H1 (cell line): ENCODE measurements at regions not wholly inside any gene's neighbourhood (a gene's known extent, or its start where the extent isn't known, plus 50 kb on each side); places are given as distances from the start of the nearest gene placed in this dataset.
A peak's percentile ranks its signal among the peaks of the same experiment; 100 is the strongest.

Experiments used
- CTCF ChIA-PET: fragments of 300-600 bp; sonication (Branson Sonifier 250); formaldehyde crosslinking; loops from one replicate; lab custom pipeline; 2021; ENCODE audit not compliant: partially characterized antibody; lab: Charles Lee
- POLR2A ChIA-PET: fragments of 300-600 bp; sonication (Branson Sonifier 250); formaldehyde crosslinking; loops from one replicate; lab custom pipeline; 2021; ENCODE audit warnings: inconsistent platforms; ENCODE audit not compliant: partially characterized antibody; lab: Charles Lee
- DNase-seq, 2 experiments: peaks; one replicate each; pipeline versions ENCODE4 v3.0.0 to v3.0.0-alpha.2; 2010 to 2022; ENCODE audit warnings: low spot score in 2 of 2, low read depth in 1 of 2, mixed read lengths in 1 of 2
- FAIRE-seq: peaks from 2 replicates; lab custom pipeline; 2011; peaks lifted over from hg19 to GRCh38; lab: Jason Lieb, UNC
- H2AFZ ChIP-seq: 2 replicates; pipeline ENCODE4 v1.8.1; 2012; ENCODE audit warnings: low read length, inconsistent platforms
- H2AK5ac ChIP-seq: 2 replicates; pipeline ENCODE4 v1.6.1; 2013; ENCODE audit warnings: low read depth, low read length
- H2BK120ac ChIP-seq: replicated peaks from 2 replicates; pipeline ENCODE3; 2013; ENCODE audit warnings: low read depth, low read length, inconsistent platforms
- H2BK12ac ChIP-seq: 2 replicates; pipeline ENCODE4 v1.6.1; 2013; ENCODE audit warnings: low read depth, low read length
- H2BK15ac ChIP-seq: 2 replicates; pipeline ENCODE4 v1.6.1; 2013; ENCODE audit warnings: low read length
- H2BK20ac ChIP-seq: 2 replicates; pipeline ENCODE4 v1.6.1; 2013; ENCODE audit warnings: low read length
- H2BK5ac ChIP-seq: 2 replicates; pipeline ENCODE4 v1.6.1; 2013; ENCODE audit warnings: low read depth, low read length
- H3K14ac ChIP-seq: 2 replicates; pipeline ENCODE4 v1.6.1; 2013; ENCODE audit warnings: inconsistent platforms; ENCODE audit not compliant: insufficient read length
- H3K18ac ChIP-seq: 2 replicates; pipeline ENCODE4 v1.6.1; 2013; ENCODE audit warnings: low read length; ENCODE audit errors: extremely low read depth
- H3K23ac ChIP-seq: 2 replicates; pipeline ENCODE4 v1.6.1; 2013; ENCODE audit warnings: inconsistent platforms; ENCODE audit not compliant: insufficient read length
- H3K23me2 ChIP-seq: 2 replicates; pipeline ENCODE4 v1.6.1; 2013; ENCODE audit warnings: low read depth, low read length
- H3K27ac ChIP-seq: 2 replicates; pipeline ENCODE4 v1.6.1; 2011; ENCODE audit warnings: low read depth, low read length, inconsistent platforms
- H3K27me3 ChIP-seq, 4 experiments: replicated peaks in 1 of 4; 1 replicate in 1 of 4; 2 replicates in 3 of 4; pipeline versions ENCODE4 v1.6.1 to v1.8.1; 2011 to 2013; ENCODE audit warnings: low read length in 3 of 4, mild to moderate bottlenecking in 3 of 4, inconsistent platforms in 2 of 4, mixed read lengths in 2 of 4, moderate library complexity in 1 of 4; ENCODE audit not compliant: control insufficient read depth in 3 of 4, insufficient read depth in 3 of 4; ENCODE audit errors: extremely low read depth in 1 of 4
- H3K36me3 ChIP-seq, 4 experiments: 2 replicates each; pipeline versions ENCODE4 v1.6.1 to v1.8.1; 2011 to 2013; ENCODE audit warnings: mild to moderate bottlenecking in 4 of 4, low read length in 3 of 4, moderate library complexity in 2 of 4, control low read depth in 1 of 4, inconsistent platforms in 1 of 4; ENCODE audit not compliant: insufficient read depth in 4 of 4, control insufficient read depth in 2 of 4
- H3K4ac ChIP-seq: replicated peaks from 2 replicates; pipeline ENCODE3; 2013; ENCODE audit warnings: low read length, low read depth, mixed read lengths, inconsistent platforms; ENCODE audit not compliant: insufficient read length
- H3K4me1 ChIP-seq, 4 experiments: replicated peaks in 1 of 4; 1 replicate in 1 of 4; 2 replicates in 3 of 4; pipeline versions ENCODE4 v1.6.1 to v1.8.1; 2011 to 2013; ENCODE audit warnings: low read length in 3 of 4, inconsistent platforms in 2 of 4, mixed read lengths in 1 of 4; ENCODE audit not compliant: insufficient read depth in 4 of 4, control insufficient read depth in 3 of 4
- H3K4me2 ChIP-seq, 2 experiments: 2 replicates each; pipeline versions ENCODE4 v1.6.1 to v1.8.1; 2011 to 2013; ENCODE audit warnings: low read depth in 2 of 2, low read length in 2 of 2, control low read depth in 1 of 2, inconsistent platforms in 1 of 2, mild to moderate bottlenecking in 1 of 2; ENCODE audit not compliant: insufficient read depth in 1 of 2
- H3K4me3 ChIP-seq, 4 experiments: fragments of 200-600, 300-600 bp in 1 of 4; sonication (generic), shearing (Covaris generic), sonication (Bioruptor Twin) in 1 of 4; 2 replicates each; pipeline versions ENCODE4 v1.5.1 to v1.8.1; 2011 to 2016; ENCODE audit warnings: low read length in 4 of 4, low read depth in 3 of 4, control low read depth in 2 of 4, inconsistent platforms in 2 of 4, mild to moderate bottlenecking in 2 of 4, mixed read lengths in 1 of 4, moderate library complexity in 1 of 4; ENCODE audit not compliant: insufficient read depth in 2 of 4; ENCODE audit errors: extremely low read depth in 1 of 4
- H3K56ac ChIP-seq: replicated peaks from 2 replicates; pipeline ENCODE3; 2013; ENCODE audit warnings: low read depth, mild to moderate bottlenecking, mixed read lengths, low read length, inconsistent platforms; ENCODE audit not compliant: insufficient read length
- H3K79me1 ChIP-seq: 2 replicates; pipeline ENCODE4 v1.6.1; 2013; ENCODE audit warnings: low read depth, low read length, control low read depth
- H3K79me2 ChIP-seq, 2 experiments: 2 replicates each; pipeline versions ENCODE4 v1.6.1 to v1.8.1; 2012 to 2013; ENCODE audit warnings: low read length in 2 of 2, mild to moderate bottlenecking in 2 of 2, inconsistent platforms in 1 of 2; ENCODE audit not compliant: insufficient read depth in 2 of 2, control insufficient read depth in 1 of 2
- H3K9ac ChIP-seq, 4 experiments: replicated peaks in 1 of 4; 1 replicate in 1 of 4; 2 replicates in 3 of 4; pipeline versions ENCODE4 v1.6.1 to v1.8.1; 2011 to 2013; ENCODE audit warnings: low read depth in 3 of 4, low read length in 3 of 4, control low read depth in 2 of 4, mild to moderate bottlenecking in 2 of 4, moderate library complexity in 2 of 4, inconsistent platforms in 1 of 4; ENCODE audit errors: extremely low read depth in 1 of 4
- H3K9me3 ChIP-seq, 2 experiments: 2 replicates each; pipeline versions ENCODE4 v1.6.1 to v1.8.1; 2012 to 2013; ENCODE audit warnings: mild to moderate bottlenecking in 2 of 2, moderate library complexity in 2 of 2, control low read depth in 1 of 2, inconsistent platforms in 1 of 2, low read depth in 1 of 2, low read length in 1 of 2, mixed read lengths in 1 of 2; ENCODE audit not compliant: insufficient read depth in 2 of 2
- H4K20me1 ChIP-seq, 2 experiments: replicated peaks in 1 of 2; 2 replicates each; pipeline versions ENCODE3 to v1.8.1; 2011 to 2013; ENCODE audit warnings: inconsistent platforms in 2 of 2, low read length in 2 of 2, mild to moderate bottlenecking in 1 of 2; ENCODE audit not compliant: insufficient read depth in 2 of 2, control insufficient read depth in 1 of 2
- H4K5ac ChIP-seq: 2 replicates; pipeline ENCODE4 v1.6.1; 2013; ENCODE audit warnings: low read length, low read depth, mixed read lengths, inconsistent platforms; ENCODE audit not compliant: insufficient read length
- H4K8ac ChIP-seq: 2 replicates; pipeline ENCODE4 v1.8.0; 2013; ENCODE audit warnings: mild to moderate bottlenecking, moderate library complexity, low read length, inconsistent platforms; ENCODE audit not compliant: insufficient read depth; ENCODE audit errors: extremely low read depth
- H4K91ac ChIP-seq: replicated peaks from 2 replicates; pipeline ENCODE3; 2013; ENCODE audit warnings: low read length, mixed read lengths, inconsistent platforms; ENCODE audit not compliant: insufficient read length
- ASH2L ChIP-seq: fragments of 200-600, 300-600 bp; sonication (generic); IDR thresholded peaks from one replicate; pipeline ENCODE4 v1.7.1; 2017; ENCODE audit warnings: low read length
- BCL11A ChIP-seq, 2 experiments: IDR thresholded peaks; one replicate each; pipeline ENCODE4 v1.6.1; 2011; ENCODE audit warnings: low read depth in 2 of 2, low read length in 2 of 2, mild to moderate bottlenecking in 2 of 2
- CBX8 ChIP-seq: fragments of 300-800, 300-1000 bp; sonication (generic); IDR thresholded peaks from 2 replicates; pipeline ENCODE4 v1.7.1; 2016; ENCODE audit warnings: low read depth, low read length, borderline replicate concordance
- CREB1 ChIP-seq: IDR thresholded peaks from 2 replicates; pipeline ENCODE4 v1.6.1; 2012; ENCODE audit warnings: inconsistent platforms
- FOSL1 ChIP-seq: IDR thresholded peaks from 2 replicates; pipeline ENCODE4 v1.6.1; 2011; ENCODE audit warnings: mild to moderate bottlenecking, low read depth, low read length, moderate library complexity; ENCODE audit not compliant: insufficient read depth
- HDAC6 ChIP-seq: IDR thresholded peaks from one replicate; pipeline ENCODE4 v1.7.1; 2012; ENCODE audit warnings: low read depth, mild to moderate bottlenecking, inconsistent platforms, low read length, moderate library complexity
- MAFK ChIP-seq: IDR thresholded peaks from 2 replicates; pipeline ENCODE4 v1.6.1; 2012; ENCODE audit warnings: low read depth, mild to moderate bottlenecking, improper control_type of control experiment, low read length
- POLR2A ChIP-seq, 2 experiments: IDR thresholded peaks; 1 replicate in 1 of 2; 2 replicates in 1 of 2; pipeline ENCODE4 v1.6.1; 2011; ENCODE audit warnings: low read depth in 2 of 2, low read length in 2 of 2, mild to moderate bottlenecking in 2 of 2; ENCODE audit errors: control extremely low read depth in 1 of 2
- POU5F1 ChIP-seq: IDR thresholded peaks from 2 replicates; pipeline ENCODE4 v1.6.1; 2011; ENCODE audit warnings: low read depth, mild to moderate bottlenecking, low read length, moderate library complexity
- RXRA ChIP-seq: IDR thresholded peaks from 2 replicates; pipeline ENCODE4 v1.6.1; 2011; ENCODE audit warnings: low read depth, mild to moderate bottlenecking, low read length, moderate library complexity; ENCODE audit not compliant: insufficient read depth
- SAP30 ChIP-seq: fragments of 300-600 bp; sonication (generic); IDR thresholded peaks from 2 replicates; pipeline ENCODE4 v1.7.1; 2012; ENCODE audit warnings: low read length, moderate library complexity, mild to moderate bottlenecking, inconsistent platforms; ENCODE audit not compliant: insufficient read depth, insufficient replicate concordance
- SIN3A ChIP-seq, 2 experiments: IDR thresholded peaks in 1 of 2; conservative IDR thresholded peaks in 1 of 2; 2 replicates each; pipeline ENCODE4 v1.6.1; 2011 to 2012; ENCODE audit warnings: low read length in 2 of 2, improper control_type of control experiment in 1 of 2, low read depth in 1 of 2, mild to moderate bottlenecking in 1 of 2
- WGBS, 2 experiments: shearing (Covaris generic) in 1 of 2; methylation state at CpG; one replicate each; pipeline versions ENCODE4 v1.1.6 to v1.1.7; 2013 to 2015; ENCODE audit warnings: low lambda C conversion rate in 2 of 2, mixed read lengths in 2 of 2, inconsistent platforms in 1 of 2, low coverage in 1 of 2, missing lambda C conversion rate in 1 of 2; ENCODE audit not compliant: insufficient replicate concordance in 2 of 2, insufficient coverage in 1 of 2, insufficient read length in 1 of 2; ENCODE audit errors: extremely low coverage in 1 of 2, missing lambda C conversion rate in 1 of 2; 5-methylcytosine and 5-hydroxymethylcytosine counted together
- TF ChIP-seq, protein P1 (sequence below): IDR thresholded peaks from 2 replicates; pipeline ENCODE4 v1.6.1; 2011; ENCODE audit warnings: low read length, improper control_type of control experiment

GRCh38 chr2:217741381-217741955 lies 261.3 kb downstream of the TNS1 start:
- Histone ChIP-seq H4K8ac (no peak overlapping the region), H2BK20ac (no peak overlapping the region), H2AFZ (no peak overlapping the region), H2BK12ac (peak overlapping the region; percentile 9; the same call in 1 of the 2 replicates), H3K4me3 (no peak overlapping the region), H2AK5ac (no peak overlapping the region), H3K23me2 (no peaks in the 10 kb centered on the region; the same call in 1 of the 2 replicates), H3K56ac (no peak overlapping the region), H3K4me2 (no peak overlapping the region), H3K9me3 (no peaks in the 10 kb centered on the region), H2BK15ac (no peak overlapping the region), H3K4ac (no peak overlapping the region), H3K4me1 (no peaks in the 10 kb centered on the region), H3K18ac (no peak overlapping the region), H3K23ac (no peak overlapping the region), H3K9ac (no peak overlapping the region), H3K79me2 (no peaks in the 10 kb centered on the region), H3K79me1 (no peaks in the 10 kb centered on the region), H3K27me3 (no peaks in the 10 kb centered on the region), H2BK5ac (no peak overlapping the region), H2BK120ac (no peak overlapping the region), H3K14ac (no peak overlapping the region), H3K36me3 (no peaks in the 10 kb centered on the region), H4K5ac (no peak overlapping the region), H3K27ac (no peak overlapping the region), H4K20me1 (no peaks in the 10 kb centered on the region), H4K91ac (no peak overlapping the region)
- WGBS, 2 experiments, result 86% methylated on average over 6 of the region's 6 CpGs; no CpG with 5 or more reads in 1 of the 2 experiments
- DNase-seq (peak in 1 of 2 experiments; percentile 14), FAIRE-seq (no peak)
- CTCF ChIA-PET, result interaction anchor here (1.8 kb wide), 1 partner anchor 1059 kb away, joined by 5 read pairs; no protein-coding TSS in a partner anchor
- POLR2A ChIA-PET, result no interaction called here
- TF ChIP-seq BCL11A (IDR thresholded peaks at IDR 0.05; ENCODE audit: low read depth in 2 of 2, low read length in 2 of 2) (no peak), MAFK (no peak), SAP30 (no peak), POLR2A (IDR thresholded peaks at IDR 0.05; ENCODE audit: control extremely low read depth in 1 of 2, low read depth in 2 of 2, low read length in 2 of 2) (no peak), CREB1 (no peak), SIN3A (conservative IDR thresholded peaks at IDR 0.05 in 1 of 2, IDR thresholded peaks at IDR 0.05 in 1 of 2; ENCODE audit: low read depth in 1 of 2, low read length in 2 of 2) (no peak), CBX8 (no peak), HDAC6 (no peak), FOSL1 (no peak), ASH2L (no peak), RXRA (no peak), POU5F1 (no peak)
- TF ChIP-seq, protein P1, sequence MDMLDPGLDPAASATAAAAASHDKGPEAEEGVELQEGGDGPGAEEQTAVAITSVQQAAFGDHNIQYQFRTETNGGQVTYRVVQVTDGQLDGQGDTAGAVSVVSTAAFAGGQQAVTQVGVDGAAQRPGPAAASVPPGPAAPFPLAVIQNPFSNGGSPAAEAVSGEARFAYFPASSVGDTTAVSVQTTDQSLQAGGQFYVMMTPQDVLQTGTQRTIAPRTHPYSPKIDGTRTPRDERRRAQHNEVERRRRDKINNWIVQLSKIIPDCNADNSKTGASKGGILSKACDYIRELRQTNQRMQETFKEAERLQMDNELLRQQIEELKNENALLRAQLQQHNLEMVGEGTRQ, result no peak
